CD4-positive, alpha-beta T cell treated with Interleukin-6 for 4 hours (primary cell): ENCODE measurements at regions not wholly inside any gene's neighbourhood (a gene's known extent, or its start where the extent isn't known, plus 50 kb on each side); places are given as distances from the start of the nearest gene placed in this dataset.
"Not testable (repeated sequence)": the region's sequence is repeated elsewhere in the genome, so short reads cannot be mapped to it uniquely, and the experiment has no call there.

Experiments used
- DNase-seq: peaks from one replicate; pipeline ENCODE4 v3.0.0-alpha.2; 2020; ENCODE audit warnings: mixed read lengths

- DNase-seq = no peak
Observed at GRCh38 chr13:50616101-50616500, 227.4 kb downstream of the DLEU7 start.

GRCh38 chr13:50617134-50617721, 226.3 kb downstream of the DLEU7 start:
- no peak for DNase-seq

GRCh38 chr13:50618206-50618605, 225.3 kb downstream of the DLEU7 start:
- no peak for DNase-seq

- no peak for DNase-seq
Observed at GRCh38 chr13:50626101-50626547, 217.4 kb downstream of the DLEU7 start.

- no peak for DNase-seq
Observed at GRCh38 chr13:50627111-50627510, 216.4 kb downstream of the DLEU7 start.

- DNase-seq = not testable (repeated sequence)
Observed at GRCh38 chr13:50628512-50628911, 215.0 kb downstream of the DLEU7 start.

- DNase-seq = no peak
Observed at GRCh38 chr13:50629497-50629896, 214.0 kb downstream of the DLEU7 start.

GRCh38 chr13:50629966-50630365, 213.5 kb downstream of the DLEU7 start:
- DNase-seq = no peak

- no peak for DNase-seq
Observed at GRCh38 chr13:50631041-50631440, 212.5 kb downstream of the DLEU7 start.

- DNase-seq = no peak
Observed at GRCh38 chr13:50634339-50634738, 209.2 kb downstream of the DLEU7 start.

- no peak for DNase-seq
Observed at GRCh38 chr13:50635504-50635903, 208.0 kb downstream of the DLEU7 start.

GRCh38 chr13:50636007-50636704, 207.3 kb downstream of the DLEU7 start:
- no peak for DNase-seq

GRCh38 chr13:50643060-50643459, 200.4 kb downstream of the DLEU7 start:
- no peak for DNase-seq

GRCh38 chr13:50644081-50644871, 199.2 kb downstream of the DLEU7 start:
- no peak for DNase-seq

- DNase-seq = no peak
Observed at GRCh38 chr13:50645092-50645491, 198.4 kb downstream of the DLEU7 start.

- DNase-seq = no peak
Observed at GRCh38 chr13:50646070-50646469, 197.4 kb downstream of the DLEU7 start.

- no peak for DNase-seq
Observed at GRCh38 chr13:50649211-50649610, 194.3 kb downstream of the DLEU7 start.

GRCh38 chr13:50650592-50651504, 192.6 kb downstream of the DLEU7 start:
- DNase-seq = no peak

- no peak for DNase-seq
Observed at GRCh38 chr13:50651922-50652321, 191.6 kb downstream of the DLEU7 start.

GRCh38 chr13:50654331-50654730, 189.2 kb downstream of the DLEU7 start:
- no peak for DNase-seq

- not testable (repeated sequence) for DNase-seq
Observed at GRCh38 chr13:50661881-50662280, 181.6 kb downstream of the DLEU7 start.

GRCh38 chr13:50664951-50665350, 178.5 kb downstream of the DLEU7 start:
- no peak for DNase-seq

- no peak for DNase-seq
Observed at GRCh38 chr13:50668049-50668448, 175.4 kb downstream of the DLEU7 start.
